ENCODE measurements at regions not wholly inside any gene's neighbourhood (a gene's known extent, or its start where the extent isn't known, plus 50 kb on each side); places are given as distances from the start of the nearest gene placed in this dataset.

DNA sequence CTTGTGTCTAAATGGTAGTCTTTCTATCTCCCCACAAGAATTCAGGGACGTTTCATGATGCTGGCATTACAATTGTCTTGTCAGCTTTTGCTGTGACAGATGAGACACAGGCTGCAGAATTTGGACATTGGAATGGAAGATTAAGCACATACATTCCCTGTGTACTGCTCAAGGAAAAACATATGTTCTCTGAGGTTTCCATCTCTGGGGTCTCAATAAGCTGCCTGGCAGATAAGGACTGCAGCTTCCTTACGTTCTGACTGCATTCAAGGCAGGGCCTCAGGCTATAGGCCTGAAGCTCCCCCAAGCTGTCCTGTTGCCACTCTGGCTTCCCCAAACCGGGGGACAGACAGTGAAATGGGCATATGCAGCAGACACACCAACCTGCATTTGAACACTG is 91.3 kb upstream of the KL start:
- no peaks in the 10 kb centered on the region for H3K9me3 Mint-ChIP-seq (ENCODE audit: insufficient read depth)
- H3K4me3 Mint-ChIP-seq = no peak overlapping the region
- H3K4me1 Mint-ChIP-seq (ENCODE audit: low read depth) = no peaks in the 10 kb centered on the region
- ChIA-PET POLR2A (no interaction called here), CTCF (interaction anchor here (1.8 kb wide), 1 partner anchor 11 kb away, joined by 4 read pairs; no protein-coding TSS in a partner anchor)
- DNase-seq (no peak), ATAC-seq (no peak)
- H3K36me3 Mint-ChIP-seq (ENCODE audit: low read depth) = no peaks in the 10 kb centered on the region
- H3K27ac Mint-ChIP-seq = no peak overlapping the region
- peaks cover 5% of the 10 kb centered on the region for H3K27me3 Mint-ChIP-seq (ENCODE audit: low read depth)

DNA sequence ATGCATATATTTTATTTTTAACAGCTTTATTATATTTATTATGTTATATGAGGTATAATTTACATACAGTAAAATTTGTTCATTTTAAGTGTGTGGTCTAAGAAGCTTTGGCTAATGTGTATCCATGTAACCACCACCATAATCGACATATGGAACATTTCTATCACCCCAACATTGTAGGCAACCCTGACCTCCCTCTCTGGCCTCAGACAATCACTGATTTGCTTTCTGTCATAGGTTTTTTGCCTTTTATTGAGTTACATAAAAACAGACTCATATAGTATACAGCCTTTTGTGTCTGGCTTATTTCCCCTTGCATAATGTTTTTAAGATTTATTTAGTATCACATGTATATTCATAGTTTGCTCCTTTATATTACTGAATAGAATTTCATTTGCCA is 90.7 kb upstream of the KL start:
- ChIA-PET CTCF (no interaction called here), POLR2A (no interaction called here)
- Mint-ChIP-seq H3K36me3 (ENCODE audit: low read depth) (no peaks in the 10 kb centered on the region), H3K27me3 (ENCODE audit: low read depth) (peaks cover 8% of the 10 kb centered on the region), H3K4me3 (no peak overlapping the region), H3K4me1 (ENCODE audit: low read depth) (no peaks in the 10 kb centered on the region), H3K9me3 (ENCODE audit: insufficient read depth) (no peaks in the 10 kb centered on the region), H3K27ac (no peak overlapping the region)
- ATAC-seq (no peak), DNase-seq (no peak)

DNA sequence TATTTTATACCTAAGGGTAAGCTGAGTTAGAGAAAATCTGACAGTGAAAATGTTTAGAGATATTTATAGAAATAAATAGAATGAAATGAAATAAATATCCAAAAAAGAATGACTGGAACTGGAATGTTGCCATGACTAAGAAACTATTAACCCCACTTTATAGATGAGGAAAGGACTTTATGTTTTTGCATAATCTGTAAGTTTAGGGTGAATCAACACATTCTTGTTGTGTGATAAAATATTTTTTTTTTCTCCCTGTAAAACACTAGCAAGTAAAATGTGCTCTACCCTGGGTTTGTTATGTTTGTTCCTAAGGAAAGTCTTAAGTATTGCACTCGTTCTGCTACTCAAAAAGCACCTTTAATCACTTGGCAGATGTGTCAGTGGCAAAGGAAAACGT is 83.8 kb upstream of the KL start:
- no peaks in the 10 kb centered on the region for H3K4me1 Mint-ChIP-seq (ENCODE audit: low read depth)
- DNase-seq = no peak
- peaks cover 23% of the 10 kb centered on the region for H3K27me3 Mint-ChIP-seq (ENCODE audit: low read depth)
- no peak overlapping the region for H3K27ac Mint-ChIP-seq
- ChIA-PET POLR2A (interaction anchor here (0.6 kb wide), 1 partner anchor 74 kb away, joined by 3 read pairs; no protein-coding TSS in a partner anchor), CTCF (interaction anchor here (1.4 kb wide), 1 partner anchor 282 kb away, joined by 3 read pairs; no protein-coding TSS in a partner anchor)
- no peak for ATAC-seq
- peaks cover 4% of the 10 kb centered on the region for H3K9me3 Mint-ChIP-seq (ENCODE audit: insufficient read depth)
- H3K4me3 Mint-ChIP-seq = no peak overlapping the region
- H3K36me3 Mint-ChIP-seq (ENCODE audit: low read depth) = no peaks in the 10 kb centered on the region

DNA sequence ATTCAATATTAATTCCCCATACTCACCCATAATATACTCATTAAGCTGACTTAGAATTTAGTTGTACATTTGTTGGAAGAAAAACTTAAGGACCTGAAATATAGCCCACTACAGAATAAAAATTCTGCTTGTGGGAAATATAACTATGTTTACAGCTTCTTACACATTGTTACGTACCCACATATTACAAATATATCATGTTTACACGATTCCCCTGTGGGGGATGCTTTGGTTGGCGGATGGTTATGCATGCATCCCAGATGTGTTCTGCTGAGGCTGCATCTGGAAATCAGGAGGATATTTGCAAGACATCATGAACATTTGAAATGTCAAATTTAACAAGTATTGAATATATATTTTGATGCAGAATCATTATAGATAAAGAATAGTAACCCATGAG is 79.5 kb upstream of the KL start:
- ATAC-seq = no peak
- ChIA-PET POLR2A (no interaction called here), CTCF (no interaction called here)
- Mint-ChIP-seq H3K4me3 (no peak overlapping the region), H3K27ac (no peak overlapping the region), H3K9me3 (ENCODE audit: insufficient read depth) (peaks cover 1% of the 10 kb centered on the region), H3K27me3 (ENCODE audit: low read depth) (peaks cover 15% of the 10 kb centered on the region), H3K36me3 (ENCODE audit: low read depth) (no peaks in the 10 kb centered on the region), H3K4me1 (ENCODE audit: low read depth) (peaks cover 15% of the 10 kb centered on the region)
- no peak for DNase-seq

DNA sequence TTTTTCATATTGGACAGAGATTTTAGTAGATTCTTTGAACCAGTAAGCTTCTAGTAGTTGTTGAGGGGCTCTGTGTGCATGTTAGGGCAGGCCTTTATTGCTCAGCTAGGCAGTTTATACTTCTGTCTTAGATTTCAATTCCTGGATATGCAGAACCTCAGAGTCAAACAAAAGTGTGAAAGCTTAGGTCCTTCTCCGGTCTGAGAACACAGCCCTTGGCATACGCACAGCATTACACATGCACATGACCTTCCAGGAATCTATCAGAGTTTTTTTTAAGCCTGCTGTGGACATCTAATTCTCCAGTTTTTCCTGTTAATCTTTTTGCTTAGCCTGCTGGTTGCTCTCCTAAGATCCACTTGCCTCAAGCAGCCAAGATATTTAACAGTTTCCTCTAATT is 77.9 kb upstream of the KL start:
- no peaks in the 10 kb centered on the region for H3K36me3 Mint-ChIP-seq (ENCODE audit: low read depth)
- no peak overlapping the region for H3K27ac Mint-ChIP-seq
- CTCF ChIA-PET = no interaction called here

DNA sequence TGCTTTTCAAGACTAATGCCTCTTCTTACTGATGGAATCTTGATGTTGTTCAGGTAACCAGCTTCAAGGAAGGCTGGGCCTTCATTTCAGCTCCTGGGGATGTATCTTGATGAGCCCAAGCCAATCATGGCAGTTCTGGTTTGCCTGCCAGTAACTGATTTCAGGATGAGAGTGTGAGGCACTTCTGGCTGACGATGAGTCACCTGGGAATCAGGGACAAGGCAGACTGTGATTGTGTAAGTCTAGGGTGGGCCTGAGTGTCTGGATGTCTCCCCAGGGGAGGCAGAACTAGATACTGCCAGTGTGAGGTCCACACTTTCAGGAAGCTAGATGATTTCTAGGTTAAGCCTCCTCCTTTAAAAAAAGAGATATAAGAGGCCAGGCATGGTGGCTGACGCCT is 77.3 kb upstream of the KL start:
- H3K4me3 Mint-ChIP-seq = no peak overlapping the region
- ATAC-seq = no peak
- CTCF ChIA-PET = no interaction called here

More for the DNA sequence above, 77.9 kb upstream of the KL start:
- peaks cover 17% of the 10 kb centered on the region for H3K4me1 Mint-ChIP-seq (ENCODE audit: low read depth)
- H3K27me3 Mint-ChIP-seq (ENCODE audit: low read depth) = peaks cover 3% of the 10 kb centered on the region
- H3K4me3 Mint-ChIP-seq = no peak overlapping the region
- no peak for DNase-seq
- POLR2A ChIA-PET = no interaction called here
- no peaks in the 10 kb centered on the region for H3K9me3 Mint-ChIP-seq (ENCODE audit: insufficient read depth)
- no peak for ATAC-seq

DNA sequence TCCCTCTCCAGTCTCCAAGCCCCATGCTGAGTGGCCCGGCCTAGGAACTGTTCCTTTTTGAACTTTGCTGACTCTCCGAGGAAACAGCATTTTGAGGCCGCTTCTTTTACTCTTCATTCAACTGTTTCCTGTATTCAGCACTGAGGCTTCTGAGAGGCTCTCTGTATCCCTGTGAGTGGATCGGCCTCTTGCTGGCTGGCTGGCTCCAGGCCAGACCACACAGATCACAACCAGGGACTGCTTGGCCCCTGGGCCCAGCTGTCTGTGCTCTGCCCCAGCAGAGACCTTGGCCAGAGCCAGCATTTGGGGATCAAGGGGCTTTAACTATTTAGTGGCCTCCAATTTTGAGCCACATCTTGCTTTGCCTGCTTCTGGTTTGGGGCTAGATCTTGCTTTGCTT is 75.6 kb upstream of the KL start:
- ATAC-seq (no peak), DNase-seq (no peak)
- no peaks in the 10 kb centered on the region for H3K9me3 Mint-ChIP-seq (ENCODE audit: insufficient read depth)
- H3K4me3 Mint-ChIP-seq = no peak overlapping the region
- H3K27ac Mint-ChIP-seq = peak overlapping the region; percentile 53
- POLR2A ChIA-PET = no interaction called here
- CTCF ChIA-PET = interaction anchor here (1.1 to 1.5 kb wide), 3 partner anchors 12 to 602 kb away, joined by 3 to 5 read pairs (median 3); partner anchors contain the start of gene PDS5B
- peaks cover 17% of the 10 kb centered on the region for H3K4me1 Mint-ChIP-seq (ENCODE audit: low read depth)
- H3K27me3 Mint-ChIP-seq (ENCODE audit: low read depth) = no peaks in the 10 kb centered on the region
- H3K36me3 Mint-ChIP-seq (ENCODE audit: low read depth) = no peaks in the 10 kb centered on the region

More for the DNA sequence above, 77.3 kb upstream of the KL start:
- Mint-ChIP-seq H3K27ac (no peak overlapping the region), H3K27me3 (ENCODE audit: low read depth) (no peaks in the 10 kb centered on the region), H3K36me3 (ENCODE audit: low read depth) (no peaks in the 10 kb centered on the region), H3K4me1 (ENCODE audit: low read depth) (peaks cover 17% of the 10 kb centered on the region), H3K9me3 (ENCODE audit: insufficient read depth) (no peaks in the 10 kb centered on the region)
- DNase-seq = no peak
- POLR2A ChIA-PET = no interaction called here

DNA sequence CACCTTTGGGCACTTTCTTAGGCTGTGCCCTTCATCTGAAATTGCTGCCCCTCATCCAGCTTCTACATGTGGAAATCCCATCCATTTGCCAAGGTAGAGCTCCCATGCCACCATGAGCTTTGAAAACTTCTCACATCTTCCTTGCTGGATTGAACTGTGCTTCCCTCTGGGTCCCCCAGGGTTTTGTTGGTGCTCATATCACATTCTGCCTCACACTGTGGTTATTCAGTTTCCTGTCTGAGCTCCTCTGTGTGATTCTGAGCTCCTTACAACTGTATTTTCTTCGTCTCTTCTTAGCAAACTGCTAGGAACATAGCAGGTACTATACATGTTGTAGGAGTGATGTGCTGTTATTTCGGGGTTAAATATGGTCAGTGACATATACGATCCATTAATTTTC is 74.9 kb upstream of the KL start:
- CTCF ChIA-PET = interaction anchor here (0.8 to 1.5 kb wide), 4 partner anchors 12 to 811 kb away, joined by 3 to 5 read pairs (median 3); partner anchors contain the start of gene PDS5B

DNA sequence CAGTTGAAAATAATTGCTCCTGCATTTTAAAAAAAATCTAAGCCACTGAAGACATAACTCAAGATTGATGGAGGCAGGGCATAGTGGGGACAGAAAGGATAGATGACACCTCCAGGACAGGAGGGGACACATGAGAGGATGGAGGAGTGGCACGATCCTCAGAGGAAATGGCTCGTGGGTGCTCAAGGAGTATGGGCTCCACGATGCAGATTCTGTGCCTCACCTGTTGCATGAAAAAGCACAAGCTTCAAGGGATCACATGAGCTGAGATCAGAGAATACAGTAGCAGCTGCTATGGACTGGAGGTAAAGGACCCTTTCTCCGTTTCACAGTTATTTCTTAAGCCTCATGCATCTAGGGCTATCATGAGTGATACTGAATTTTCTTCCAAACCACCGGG is 69.7 kb upstream of the KL start:
- ATAC-seq (no peak), DNase-seq (no peak)
- Mint-ChIP-seq H3K9me3 (ENCODE audit: insufficient read depth) (no peaks in the 10 kb centered on the region), H3K4me3 (no peak overlapping the region), H3K27me3 (ENCODE audit: low read depth) (peaks cover 3% of the 10 kb centered on the region), H3K4me1 (ENCODE audit: low read depth) (peaks cover 4% of the 10 kb centered on the region), H3K36me3 (ENCODE audit: low read depth) (no peaks in the 10 kb centered on the region), H3K27ac (no peak overlapping the region)
- CTCF ChIA-PET = no interaction called here
- POLR2A ChIA-PET = no interaction called here

More for the DNA sequence above, 74.9 kb upstream of the KL start:
- ATAC-seq = peak; percentile 87
- POLR2A ChIA-PET = no interaction called here
- Mint-ChIP-seq H3K27ac (no peak overlapping the region), H3K27me3 (ENCODE audit: low read depth) (no peaks in the 10 kb centered on the region), H3K4me1 (ENCODE audit: low read depth) (peaks cover 17% of the 10 kb centered on the region), H3K4me3 (no peak overlapping the region), H3K36me3 (ENCODE audit: low read depth) (no peaks in the 10 kb centered on the region), H3K9me3 (ENCODE audit: insufficient read depth) (no peaks in the 10 kb centered on the region)
- DNase-seq = peak; percentile 38

DNA sequence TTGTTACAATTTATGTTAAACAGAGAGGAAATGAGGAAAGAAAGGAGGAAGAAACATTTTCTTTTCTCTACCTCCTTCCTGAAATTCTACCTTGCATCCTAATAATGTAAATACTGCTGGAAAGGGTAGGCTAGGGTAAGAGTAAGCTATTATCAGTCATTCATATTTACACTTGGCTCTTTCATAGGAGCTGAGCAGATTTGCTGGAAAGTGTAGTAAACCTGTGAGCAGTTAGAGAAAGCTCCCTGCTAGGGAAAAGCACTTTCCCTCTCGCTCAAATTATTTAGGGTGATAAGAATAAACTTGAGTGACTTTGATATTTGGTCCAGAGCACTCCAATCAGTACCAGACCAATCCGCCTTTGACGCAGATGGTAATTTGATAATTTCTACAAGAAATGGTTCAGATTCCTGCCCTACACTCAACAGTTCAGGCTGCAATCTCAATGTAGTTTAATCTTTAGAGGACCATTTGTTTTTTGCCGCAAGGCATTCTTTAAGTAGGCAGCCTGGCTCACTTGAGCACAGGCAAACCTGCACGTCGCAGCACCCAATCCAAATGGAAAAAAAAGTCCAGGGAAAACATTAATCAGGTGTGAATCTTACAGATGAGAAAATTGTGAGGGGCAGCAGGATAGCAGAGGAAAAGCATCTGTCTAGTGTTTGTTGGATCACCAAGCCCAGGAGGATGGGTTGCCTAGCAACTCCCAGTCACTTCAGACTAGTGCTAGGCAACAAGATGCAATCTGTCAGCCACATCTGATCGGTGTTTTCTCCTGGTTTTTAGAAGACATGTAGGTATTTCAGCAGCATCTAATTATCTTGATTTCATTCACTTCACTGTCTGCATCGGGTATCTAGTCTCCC is 68.6 kb upstream of the KL start:
- POLR2A ChIA-PET = no interaction called here
- Mint-ChIP-seq H3K4me3 (no peak overlapping the region), H3K27ac (no peak overlapping the region), H3K36me3 (ENCODE audit: low read depth) (no peaks in the 10 kb centered on the region), H3K4me1 (ENCODE audit: low read depth) (no peaks in the 10 kb centered on the region), H3K9me3 (ENCODE audit: insufficient read depth) (no peaks in the 10 kb centered on the region), H3K27me3 (ENCODE audit: low read depth) (peaks cover 5% of the 10 kb centered on the region)
- ATAC-seq = no peak
- DNase-seq = no peak
- CTCF ChIA-PET = no interaction called here

DNA sequence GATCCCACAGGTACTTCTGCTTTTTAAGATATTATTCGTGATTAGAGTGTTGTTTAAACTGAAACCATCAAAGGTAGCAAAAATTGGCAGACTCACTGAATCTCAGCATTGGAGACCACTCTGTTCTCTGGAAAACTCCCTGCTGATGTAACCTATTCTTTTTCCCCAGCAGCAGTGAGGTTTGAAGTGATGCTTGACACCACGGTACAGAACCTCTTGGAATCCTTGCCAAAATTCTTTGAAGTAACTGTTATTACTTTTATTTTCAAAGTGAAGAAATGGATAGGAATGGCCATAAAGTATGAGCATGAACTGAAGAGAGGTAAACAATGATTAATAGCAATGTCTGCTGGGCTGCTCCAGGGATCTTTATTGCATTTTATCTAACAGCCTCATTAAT is 66.4 kb upstream of the KL start:
- no peak overlapping the region for H3K4me3 Mint-ChIP-seq
- CTCF ChIA-PET = no interaction called here
- ATAC-seq (no peak), DNase-seq (no peak)
- no peak overlapping the region for H3K27ac Mint-ChIP-seq
- H3K27me3 Mint-ChIP-seq (ENCODE audit: low read depth) = peaks cover 5% of the 10 kb centered on the region
- POLR2A ChIA-PET = no interaction called here
- H3K9me3 Mint-ChIP-seq (ENCODE audit: insufficient read depth) = no peaks in the 10 kb centered on the region
- no peaks in the 10 kb centered on the region for H3K36me3 Mint-ChIP-seq (ENCODE audit: low read depth)
- no peaks in the 10 kb centered on the region for H3K4me1 Mint-ChIP-seq (ENCODE audit: low read depth)

DNA sequence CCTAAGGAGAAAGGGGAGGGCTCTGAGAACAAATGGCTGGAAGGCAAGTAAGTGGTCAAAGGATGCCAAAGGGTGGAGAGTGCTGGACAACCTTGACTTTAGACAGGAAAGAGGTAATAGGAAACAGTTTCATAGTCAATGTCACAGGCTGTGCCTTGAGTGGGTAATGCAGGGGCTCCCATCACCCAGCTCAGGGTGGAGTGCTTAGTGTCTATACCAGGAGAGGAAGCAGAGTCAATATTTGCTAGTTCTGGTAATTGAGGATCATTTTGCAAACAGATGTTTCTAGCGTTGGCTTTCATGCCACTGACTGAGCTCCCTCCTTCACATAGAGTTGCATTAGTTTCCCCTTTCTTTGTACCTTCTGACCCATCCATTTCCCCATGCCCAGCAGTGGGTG is 64.6 kb upstream of the KL start:
- Mint-ChIP-seq H3K4me3 (no peak overlapping the region), H3K27me3 (ENCODE audit: low read depth) (peaks cover 5% of the 10 kb centered on the region), H3K27ac (no peak overlapping the region), H3K4me1 (ENCODE audit: low read depth) (no peaks in the 10 kb centered on the region), H3K9me3 (ENCODE audit: insufficient read depth) (no peaks in the 10 kb centered on the region), H3K36me3 (ENCODE audit: low read depth) (no peaks in the 10 kb centered on the region)
- DNase-seq (no peak), ATAC-seq (no peak)
- ChIA-PET POLR2A (no interaction called here), CTCF (no interaction called here)
